Left lung (tissue), 4 donors: ENCODE measurements at regions not wholly inside any gene's neighbourhood (a gene's known extent, or its start where the extent isn't known, plus 50 kb on each side); places are given as distances from the start of the nearest gene placed in this dataset.

Experiments
- ATAC-seq: fragments of 200-7000 bp; cut with Tn5 transposase; one replicate; pipeline ENCODE4 v1.9.1; 2020; ENCODE audit warnings: moderate library complexity
- DNase-seq, 4 donors: peaks; one replicate each; pipeline ENCODE4 v3.0.0-alpha.2; 2013 to 2020
- H3K27ac ChIP-seq, 2 donors: fragments of 200-600 bp; sonication (generic) in 1 of 2; one replicate each; pipeline versions ENCODE4 v1.5.0 to v1.8.0; 2020 to 2021
- H3K27me3 ChIP-seq, 2 donors: fragments of 200-600 bp; sonication (generic) in 1 of 2; one replicate each; pipeline versions ENCODE4 v1.5.0 to v1.8.0; 2020 to 2021
- H3K36me3 ChIP-seq, 2 donors: fragments of 200-600 bp; sonication (generic) in 1 of 2; one replicate each; pipeline versions ENCODE4 v1.5.0 to v1.8.0; 2020 to 2021
- H3K4me1 ChIP-seq, 2 donors: fragments of 200-600 bp; one replicate each; pipeline ENCODE4 v1.8.0; 2021
- H3K4me3 ChIP-seq, 2 donors: fragments of 200-600 bp; sonication (generic) in 1 of 2; one replicate each; pipeline versions ENCODE4 v1.5.0 to v1.8.0; 2020 to 2021; ENCODE audit warnings: mild to moderate bottlenecking in 1 of 2
- H3K9me3 ChIP-seq, 2 donors: fragments of 200-600 bp; sonication (generic) in 1 of 2; one replicate each; pipeline versions ENCODE4 v1.5.0 to v1.8.0; 2020 to 2021
- CTCF ChIP-seq, 2 donors: fragments of 200-600 bp; sonication (generic) in 1 of 2; IDR thresholded peaks; one replicate each; pipeline versions ENCODE4 v1.5.0 to v1.8.0; 2021; ENCODE audit warnings: antibody characterized with exemption in 2 of 2
- intact Hi-C, 2 donors: fragments of 100-400 bp; cut with DNase I; formaldehyde crosslinking; loops; one replicate each; pipeline versions ENCODE4 v1.11.2 to v1.14.2; 2022
- donor health status: DM: no; HTN: yes; CAD: no.
- donor health status: DM: no; HTN: no; CAD: no.

DNA sequence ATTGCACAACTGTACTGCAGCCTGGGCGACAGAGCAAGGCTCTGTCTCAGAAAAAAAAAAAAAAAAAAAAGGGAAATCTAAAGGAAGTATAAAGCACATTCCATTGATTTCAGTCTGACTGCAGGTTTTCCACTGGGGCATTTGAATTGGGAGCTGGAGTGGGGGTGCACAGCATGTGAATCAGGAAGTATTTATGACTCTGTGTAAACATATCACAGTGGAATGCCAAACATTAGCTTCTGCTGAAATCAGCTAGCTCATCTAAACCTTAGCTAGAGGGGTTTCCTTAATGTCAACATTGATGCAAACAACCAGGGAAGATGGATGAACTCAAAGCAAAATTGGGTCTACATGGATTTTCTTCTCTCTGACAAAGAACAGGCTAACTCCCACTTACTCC is 641.0 kb upstream of the EEF2KMT start:
- DNase-seq, result no peak
- H3K27ac ChIP-seq, result no peak overlapping the region

GRCh38 chr16:5736209-5736930 is 638.8 kb upstream of the EEF2KMT start:
- no peaks in the 10 kb centered on the region for H3K27me3 ChIP-seq
- intact Hi-C loops, result no loop called here
- H3K4me1 ChIP-seq, result no peaks in the 10 kb centered on the region
- no peak for TF ChIP-seq CTCF (IDR thresholded peaks at IDR 0.05)
- no peak for ATAC-seq
- H3K9me3 ChIP-seq, result no peaks in the 10 kb centered on the region
- no peak overlapping the region for H3K27ac ChIP-seq
- DNase-seq, result no peak
- no peaks in the 10 kb centered on the region for H3K36me3 ChIP-seq
- H3K4me3 ChIP-seq, result no peak overlapping the region

More for the DNA sequence above, 641.0 kb upstream of the EEF2KMT start:
- intact Hi-C loops, result no loop called here
- Histone ChIP-seq H3K36me3 (no peaks in the 10 kb centered on the region), H3K4me3 (no peak overlapping the region), H3K27me3 (no peaks in the 10 kb centered on the region), H3K4me1 (no peaks in the 10 kb centered on the region), H3K9me3 (no peaks in the 10 kb centered on the region)
- no peak for ATAC-seq
- no peak for TF ChIP-seq CTCF (IDR thresholded peaks at IDR 0.05)

DNA sequence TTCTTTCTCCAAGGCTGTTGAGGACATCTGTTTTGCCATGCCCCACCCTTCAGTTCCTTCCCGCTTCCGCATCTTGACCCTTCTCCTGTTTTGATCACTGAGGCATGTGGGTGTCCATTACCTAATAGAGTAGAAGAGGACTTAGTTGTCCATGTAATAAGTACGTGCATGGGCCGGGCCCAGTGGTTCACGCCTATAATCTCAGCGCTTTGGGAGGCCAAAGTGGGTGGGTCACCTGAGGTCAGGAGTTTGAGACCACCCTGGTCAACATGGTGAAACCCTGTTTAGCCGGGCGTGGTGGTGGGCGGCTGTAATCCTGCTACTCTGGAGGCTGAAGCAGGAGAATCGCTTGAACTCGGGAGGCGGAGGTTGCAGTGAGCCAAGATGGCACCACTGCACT is 637.8 kb upstream of the EEF2KMT start:
- Histone ChIP-seq H3K27ac (no peak overlapping the region), H3K27me3 (no peaks in the 10 kb centered on the region), H3K9me3 (no peaks in the 10 kb centered on the region), H3K4me1 (no peaks in the 10 kb centered on the region), H3K36me3 (no peaks in the 10 kb centered on the region), H3K4me3 (no peak overlapping the region)
- intact Hi-C loops, result no loop called here
- DNase-seq (peak in 1 of 4 donors; percentile 64), ATAC-seq (no peak)
- TF ChIP-seq CTCF (IDR thresholded peaks at IDR 0.05), result no peak

GRCh38 chr16:5730783-5731182 is 633.2 kb upstream of the EEF2KMT start:
- DNase-seq, result no peak
- Histone ChIP-seq H3K4me1 (no peaks in the 10 kb centered on the region), H3K27ac (no peak overlapping the region), H3K4me3 (no peak overlapping the region), H3K9me3 (peaks cover 0 to 10% of the 10 kb centered on the region in 2 donors), H3K36me3 (no peaks in the 10 kb centered on the region), H3K27me3 (no peaks in the 10 kb centered on the region)
- no peak for TF ChIP-seq CTCF (IDR thresholded peaks at IDR 0.05)
- intact Hi-C loops, result no loop called here
- ATAC-seq, result no peak

DNA sequence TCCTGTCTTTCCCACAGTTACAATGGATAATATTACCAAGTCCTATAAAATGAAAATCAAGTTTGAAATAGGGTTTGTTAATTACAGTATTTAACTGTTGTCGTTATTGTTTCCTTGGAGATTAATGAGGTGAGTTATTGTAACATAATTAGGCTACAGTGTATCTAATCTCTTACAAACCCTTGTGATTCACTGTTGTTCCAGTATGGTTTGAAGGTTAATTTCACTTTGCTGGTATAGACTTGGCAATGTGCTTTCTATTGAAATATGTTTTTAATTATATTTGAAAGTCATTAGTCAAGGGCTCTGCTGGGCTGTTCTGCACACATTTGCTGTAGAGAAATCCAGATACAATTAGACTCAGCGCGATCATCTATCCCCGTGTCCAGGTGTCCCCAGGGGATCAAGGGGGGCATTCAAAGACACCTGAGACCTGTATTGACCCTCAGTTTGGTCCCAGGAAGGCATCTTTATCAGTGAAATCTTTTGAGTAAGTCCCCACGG is 624.6 kb upstream of the EEF2KMT start:
- TF ChIP-seq CTCF (IDR thresholded peaks at IDR 0.05), result no peak
- Histone ChIP-seq H3K4me3 (no peak overlapping the region), H3K4me1 (no peaks in the 10 kb centered on the region), H3K9me3 (no peaks in the 10 kb centered on the region), H3K27me3 (no peaks in the 10 kb centered on the region), H3K27ac (no peak overlapping the region), H3K36me3 (no peaks in the 10 kb centered on the region)
- no peak for DNase-seq
- no peak for ATAC-seq
- intact Hi-C loops, result no loop called here
